GM06990 (cell line): ENCODE measurements at regions not wholly inside any gene's neighbourhood (a gene's known extent, or its start where the extent isn't known, plus 50 kb on each side); places are given as distances from the start of the nearest gene placed in this dataset.

ENCODE experiments used
- DNase-seq: peaks from one replicate; pipeline ENCODE4 v3.0.0-alpha.2; 2011; ENCODE audit not compliant: insufficient read length; ENCODE audit errors: extremely low read depth
- H3K27me3 ChIP-seq: replicated peaks from 2 replicates; pipeline ENCODE4 v1.6.0; 2011; ENCODE audit warnings: low read length; ENCODE audit not compliant: control insufficient read depth, insufficient read depth
- H3K36me3 ChIP-seq: 2 replicates; pipeline ENCODE4 v1.5.1; 2011; ENCODE audit warnings: low read length; ENCODE audit not compliant: control insufficient read depth, insufficient read depth
- H3K4me3 ChIP-seq: replicated peaks from 2 replicates; pipeline ENCODE4 v1.5.1; 2011; ENCODE audit warnings: low read depth, mild to moderate bottlenecking, control low read depth, low read length
- CTCF ChIP-seq: IDR thresholded peaks from 2 replicates; pipeline ENCODE4 v1.5.1; 2011; ENCODE audit warnings: low read length, control low read depth, mild to moderate bottlenecking, inconsistent platforms; ENCODE audit not compliant: insufficient read depth, poor library complexity, severe bottlenecking

- Histone ChIP-seq H3K4me3 (no peak overlapping the region), H3K36me3 (no peaks in the 10 kb centered on the region), H3K27me3 (no peaks in the 10 kb centered on the region)
- no peak for DNase-seq
- no peak for TF ChIP-seq CTCF
These were observed 647.8 kb downstream of the RNF144B start for GRCh38 chr6:19034986-19035385.

- TF ChIP-seq CTCF: no peak
- no peak for DNase-seq
- H3K4me3 ChIP-seq: no peak overlapping the region
- no peaks in the 10 kb centered on the region for H3K36me3 ChIP-seq
- no peaks in the 10 kb centered on the region for H3K27me3 ChIP-seq
These were observed 648.5 kb downstream of the RNF144B start for GRCh38 chr6:19035461-19036195.

GRCh38 chr6:19036196-19036555, 649.0 kb downstream of the RNF144B start:
- Histone ChIP-seq H3K27me3 (no peaks in the 10 kb centered on the region), H3K4me3 (no peak overlapping the region), H3K36me3 (no peaks in the 10 kb centered on the region)
- no peak for TF ChIP-seq CTCF
- no peak for DNase-seq

- TF ChIP-seq CTCF: no peak
- H3K4me3 ChIP-seq: no peak overlapping the region
These were observed 650.5 kb downstream of the RNF144B start for GRCh38 chr6:19037607-19038006.

GRCh38 chr6:19039287-19039686, 652.1 kb downstream of the RNF144B start:
- H3K4me3 ChIP-seq: no peak overlapping the region
- H3K36me3 ChIP-seq: no peaks in the 10 kb centered on the region
- no peak for TF ChIP-seq CTCF
- no peak for DNase-seq
- no peaks in the 10 kb centered on the region for H3K27me3 ChIP-seq

More at GRCh38 chr6:19037607-19038006, 650.5 kb downstream of the RNF144B start:
- Histone ChIP-seq H3K36me3 (no peaks in the 10 kb centered on the region), H3K27me3 (no peaks in the 10 kb centered on the region)
- DNase-seq: no peak

- no peak for TF ChIP-seq CTCF
- DNase-seq: no peak
- Histone ChIP-seq H3K4me3 (no peak overlapping the region), H3K36me3 (no peaks in the 10 kb centered on the region), H3K27me3 (no peaks in the 10 kb centered on the region)
These were observed 654.8 kb downstream of the RNF144B start for GRCh38 chr6:19041906-19042305.
